ENCODE measurements at regions not wholly inside any gene's neighbourhood (a gene's known extent, or its start where the extent isn't known, plus 50 kb on each side); places are given as distances from the start of the nearest gene placed in this dataset.

GRCh38 chr11:42234451-42234951 is 775.0 kb upstream of the LRRC4C start:
- Histone ChIP-seq H3K27ac (no peak overlapping the region), H3K9me3 (no peaks in the 10 kb centered on the region), H3K4me1 (no peaks in the 10 kb centered on the region), H3K27me3 (no peaks in the 10 kb centered on the region), H3K36me3 (no peaks in the 10 kb centered on the region), H3K4me3 (no peak overlapping the region)
- ATAC-seq: no peak
- TF ChIP-seq, protein P1, sequence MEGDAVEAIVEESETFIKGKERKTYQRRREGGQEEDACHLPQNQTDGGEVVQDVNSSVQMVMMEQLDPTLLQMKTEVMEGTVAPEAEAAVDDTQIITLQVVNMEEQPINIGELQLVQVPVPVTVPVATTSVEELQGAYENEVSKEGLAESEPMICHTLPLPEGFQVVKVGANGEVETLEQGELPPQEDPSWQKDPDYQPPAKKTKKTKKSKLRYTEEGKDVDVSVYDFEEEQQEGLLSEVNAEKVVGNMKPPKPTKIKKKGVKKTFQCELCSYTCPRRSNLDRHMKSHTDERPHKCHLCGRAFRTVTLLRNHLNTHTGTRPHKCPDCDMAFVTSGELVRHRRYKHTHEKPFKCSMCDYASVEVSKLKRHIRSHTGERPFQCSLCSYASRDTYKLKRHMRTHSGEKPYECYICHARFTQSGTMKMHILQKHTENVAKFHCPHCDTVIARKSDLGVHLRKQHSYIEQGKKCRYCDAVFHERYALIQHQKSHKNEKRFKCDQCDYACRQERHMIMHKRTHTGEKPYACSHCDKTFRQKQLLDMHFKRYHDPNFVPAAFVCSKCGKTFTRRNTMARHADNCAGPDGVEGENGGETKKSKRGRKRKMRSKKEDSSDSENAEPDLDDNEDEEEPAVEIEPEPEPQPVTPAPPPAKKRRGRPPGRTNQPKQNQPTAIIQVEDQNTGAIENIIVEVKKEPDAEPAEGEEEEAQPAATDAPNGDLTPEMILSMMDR (IDR thresholded peaks at IDR 0.05): no peak
- TF ChIP-seq POLR2AphosphoS5 (IDR thresholded peaks at IDR 0.05) (no peak), POLR2A (IDR thresholded peaks at IDR 0.05) (no peak), EP300 (IDR thresholded peaks at IDR 0.05) (no peak)
- 73% methylated on average over 1 of the region's 1 CpG for WGBS, 2 donors (ENCODE audit: low coverage in 1 of 2)

- no peak for ATAC-seq
- Histone ChIP-seq H3K27me3 (no peaks in the 10 kb centered on the region), H3K27ac (no peak overlapping the region), H3K36me3 (no peaks in the 10 kb centered on the region), H3K4me3 (no peak overlapping the region), H3K4me1 (no peaks in the 10 kb centered on the region), H3K9me3 (no peaks in the 10 kb centered on the region)
- WGBS, 2 donors (ENCODE audit: low coverage in 1 of 2): 46 to 71% methylated on average over 2 to 4 of the region's 4 CpGs
- TF ChIP-seq POLR2AphosphoS5 (IDR thresholded peaks at IDR 0.05) (no peak), POLR2A (IDR thresholded peaks at IDR 0.05) (no peak), EP300 (IDR thresholded peaks at IDR 0.05) (no peak)
- TF ChIP-seq, protein P1 (IDR thresholded peaks at IDR 0.05): no peak
Measured at GRCh38 chr11:42237701-42238235, 778.3 kb upstream of the LRRC4C start.

- Histone ChIP-seq H3K9me3 (no peaks in the 10 kb centered on the region), H3K4me3 (no peak overlapping the region), H3K4me1 (no peaks in the 10 kb centered on the region), H3K27ac (peak overlapping the region in 1 of 4 donors; percentile 26), H3K27me3 (no peaks in the 10 kb centered on the region), H3K36me3 (no peaks in the 10 kb centered on the region)
- 36 to 55% methylated on average over 5 of the region's 5 CpGs for WGBS, 2 donors (ENCODE audit: low coverage in 1 of 2)
- TF ChIP-seq, protein P1 (IDR thresholded peaks at IDR 0.05): no peak
- TF ChIP-seq POLR2A (IDR thresholded peaks at IDR 0.05) (no peak), EP300 (IDR thresholded peaks at IDR 0.05) (no peak), POLR2AphosphoS5 (IDR thresholded peaks at IDR 0.05) (no peak)
- no peak for ATAC-seq
Measured at GRCh38 chr11:42239188-42239587, 779.7 kb upstream of the LRRC4C start.

DNA sequence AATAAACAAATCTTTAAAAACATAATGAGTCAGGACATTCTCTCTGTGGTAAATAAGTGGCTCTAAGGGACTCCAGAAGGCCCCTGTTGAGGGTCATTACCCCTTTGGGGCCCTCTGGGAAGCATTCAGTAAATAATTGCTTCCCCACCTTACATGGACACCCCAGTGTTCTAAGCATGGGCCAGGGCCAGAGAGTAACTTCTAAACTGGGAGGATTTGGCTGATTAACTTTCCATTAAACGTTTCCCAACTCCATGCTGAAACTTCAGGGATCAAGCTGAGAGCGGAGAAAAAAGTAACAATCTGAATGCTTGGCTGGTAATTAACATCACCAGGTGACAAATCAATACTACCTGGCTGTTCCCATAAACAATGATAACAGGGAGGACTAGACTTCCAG is 783.9 kb upstream of the LRRC4C start:
- no peak for ATAC-seq
- H3K27me3 ChIP-seq: no peaks in the 10 kb centered on the region
- H3K9me3 ChIP-seq: no peaks in the 10 kb centered on the region
- 59 to 67% methylated on average over 2 of the region's 2 CpGs for WGBS, 2 donors (ENCODE audit: low coverage in 1 of 2)
- H3K36me3 ChIP-seq: no peaks in the 10 kb centered on the region
- no peak overlapping the region for H3K27ac ChIP-seq
- TF ChIP-seq POLR2AphosphoS5 (IDR thresholded peaks at IDR 0.05): no peak
- no peak for TF ChIP-seq POLR2A (IDR thresholded peaks at IDR 0.05)
- no peak for TF ChIP-seq EP300 (IDR thresholded peaks at IDR 0.05)
- TF ChIP-seq, protein P1 (IDR thresholded peaks at IDR 0.05): no peak
- H3K4me3 ChIP-seq: no peak overlapping the region
- H3K4me1 ChIP-seq: no peaks in the 10 kb centered on the region

DNA sequence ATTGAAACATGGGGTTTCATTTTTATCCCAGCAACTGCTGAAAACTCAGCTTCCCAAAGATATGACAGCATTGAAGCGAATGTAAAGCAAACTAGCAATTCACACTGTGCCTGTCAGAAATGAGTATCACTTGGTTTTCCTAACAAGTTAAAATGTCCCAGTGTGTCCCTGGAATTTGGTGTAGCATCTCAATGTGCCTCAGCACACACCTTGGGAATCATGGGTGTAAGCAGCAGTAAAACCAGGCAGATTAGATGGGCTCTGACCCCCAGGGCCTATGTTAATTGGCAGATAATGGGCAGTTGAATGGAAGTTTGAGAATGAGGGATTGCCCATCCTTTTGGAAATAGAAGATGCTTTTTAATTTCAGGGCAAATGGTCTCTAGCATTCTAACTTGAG is 784.9 kb upstream of the LRRC4C start:
- TF ChIP-seq POLR2AphosphoS5 (IDR thresholded peaks at IDR 0.05) (no peak), EP300 (IDR thresholded peaks at IDR 0.05) (no peak), POLR2A (IDR thresholded peaks at IDR 0.05) (no peak)
- TF ChIP-seq, protein P1 (IDR thresholded peaks at IDR 0.05): no peak
- no peak overlapping the region for H3K4me3 ChIP-seq
- no peaks in the 10 kb centered on the region for H3K9me3 ChIP-seq
- no peak overlapping the region for H3K27ac ChIP-seq
- H3K27me3 ChIP-seq: no peaks in the 10 kb centered on the region
- 57 to 83% methylated on average over 1 of the region's 1 CpG for WGBS, 2 donors (ENCODE audit: low coverage in 1 of 2)
- H3K4me1 ChIP-seq: no peaks in the 10 kb centered on the region
- ATAC-seq: no peak
- H3K36me3 ChIP-seq: no peaks in the 10 kb centered on the region

Measured in gastroesophageal sphincter (tissue), 4 donors.